Dedifferentiated amniotic fluid mesenchymal stem cell (primary cell): ENCODE measurements at regions not wholly inside any gene's neighbourhood (a gene's known extent, or its start where the extent isn't known, plus 50 kb on each side); places are given as distances from the start of the nearest gene placed in this dataset.
"Not testable (repeated sequence)": the region's sequence is repeated elsewhere in the genome, so short reads cannot be mapped to it uniquely, and the experiment has no call there.

ENCODE experiments used
- DNase-seq: peaks from one replicate; pipeline ENCODE4 v3.0.0-alpha.2; 2016; ENCODE audit errors: extremely low spot score

DNA sequence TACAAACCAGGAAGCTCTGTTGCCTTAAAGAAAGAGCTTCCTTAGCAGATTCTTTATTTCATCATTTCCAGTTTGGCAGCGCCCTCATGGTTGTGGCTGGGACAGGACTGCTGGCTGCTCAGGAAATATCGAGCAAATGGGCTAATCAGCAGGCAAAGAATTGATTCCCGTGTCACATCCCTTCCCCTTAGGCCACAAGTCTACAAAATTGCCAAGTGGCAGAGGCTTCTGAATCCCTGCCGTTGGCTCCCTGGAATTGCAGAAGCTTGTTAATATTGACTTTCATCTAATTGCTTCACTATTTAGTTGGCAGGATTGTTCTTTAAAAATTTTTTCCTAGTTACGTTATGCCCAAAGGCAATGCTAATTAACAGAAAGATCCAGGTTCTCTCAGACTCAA lies 456.3 kb upstream of the ERCC4 start:
- no peak for DNase-seq

DNA sequence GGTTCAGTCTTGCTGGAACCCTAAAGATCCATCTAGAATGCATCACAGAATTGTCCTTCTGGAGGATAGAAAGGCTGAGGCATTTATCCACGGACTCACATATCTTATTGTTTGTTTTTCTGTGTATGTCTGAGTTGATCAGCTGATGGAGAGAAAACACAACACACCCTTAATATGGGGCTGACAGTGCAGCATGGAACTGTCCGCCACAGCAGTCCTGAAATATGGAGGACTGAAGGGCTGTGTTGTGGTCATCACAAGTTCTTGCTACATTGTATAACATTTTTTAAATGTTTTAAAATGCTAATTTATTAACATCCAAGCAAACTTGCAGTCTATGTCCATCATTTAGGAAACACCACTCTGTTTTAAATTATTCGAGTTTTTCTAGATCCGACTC lies 448.9 kb upstream of the ERCC4 start:
- DNase-seq, result no peak

- DNase-seq, result no peak
Observed at GRCh38 chr16:13478991-13479390, 441.0 kb upstream of the ERCC4 start.

- no peak for DNase-seq
Observed at GRCh38 chr16:13479549-13479948, 440.4 kb upstream of the ERCC4 start.

DNA sequence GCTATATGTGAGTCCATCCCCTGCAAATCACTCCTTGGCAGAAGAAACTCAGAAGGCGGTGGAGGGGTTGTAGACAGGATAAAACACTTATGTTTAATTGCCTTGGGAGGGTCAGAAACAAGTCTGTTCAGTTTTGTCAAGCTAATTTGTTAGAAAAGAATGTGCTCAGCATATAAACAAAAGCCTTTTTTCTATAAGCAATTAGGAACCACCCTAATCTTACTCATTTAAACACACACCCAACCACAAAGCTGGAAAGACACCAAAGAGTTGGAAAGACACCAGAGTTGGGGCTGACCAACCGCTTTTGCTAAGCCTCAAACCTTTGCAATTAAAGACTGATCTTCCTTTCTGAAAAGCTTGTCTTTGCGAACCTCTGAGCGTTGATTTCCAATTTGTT lies 439.2 kb upstream of the ERCC4 start:
- no peak for DNase-seq

DNA sequence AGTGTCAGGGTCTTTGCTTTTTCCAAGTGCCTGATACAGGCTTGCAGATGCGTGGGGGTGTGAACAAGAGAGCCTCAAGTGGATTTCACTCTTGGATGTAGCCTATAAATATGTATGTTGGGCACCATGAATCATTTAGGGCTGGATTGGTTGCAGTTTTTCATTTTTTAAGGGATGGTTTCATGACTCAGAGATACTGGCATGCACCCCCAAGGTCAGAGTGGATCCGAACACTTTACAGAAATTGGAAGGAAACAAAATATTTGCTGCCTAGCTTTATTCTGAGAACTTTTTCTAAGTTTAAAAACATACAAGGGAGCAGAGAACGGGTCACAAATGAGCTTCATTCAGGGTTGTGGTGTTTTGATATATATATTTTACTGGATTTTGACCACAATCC lies 436.8 kb upstream of the ERCC4 start:
- no peak for DNase-seq

- not testable (repeated sequence) for DNase-seq
Observed at GRCh38 chr16:13489416-13489815, 430.5 kb upstream of the ERCC4 start.

DNA sequence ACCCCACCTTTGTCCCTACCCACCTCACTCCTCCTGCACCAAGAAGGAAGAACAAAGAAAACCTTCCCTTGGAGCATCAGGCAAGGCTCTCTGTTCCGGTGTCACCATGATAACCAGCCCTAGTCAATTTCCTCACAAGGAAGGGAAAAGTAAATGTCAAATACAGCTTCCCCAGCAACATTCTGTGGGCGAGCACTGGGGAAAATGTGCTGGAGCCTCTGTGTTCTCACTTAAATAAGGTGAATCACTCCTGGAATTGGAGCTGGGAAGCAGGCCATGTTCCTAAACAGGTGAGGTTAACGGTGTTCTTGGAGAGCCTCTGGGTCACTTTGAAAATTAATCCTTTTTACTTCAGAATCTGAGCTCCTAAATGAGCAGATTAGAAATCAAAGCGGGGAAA lies 427.9 kb upstream of the ERCC4 start:
- no peak for DNase-seq

DNA sequence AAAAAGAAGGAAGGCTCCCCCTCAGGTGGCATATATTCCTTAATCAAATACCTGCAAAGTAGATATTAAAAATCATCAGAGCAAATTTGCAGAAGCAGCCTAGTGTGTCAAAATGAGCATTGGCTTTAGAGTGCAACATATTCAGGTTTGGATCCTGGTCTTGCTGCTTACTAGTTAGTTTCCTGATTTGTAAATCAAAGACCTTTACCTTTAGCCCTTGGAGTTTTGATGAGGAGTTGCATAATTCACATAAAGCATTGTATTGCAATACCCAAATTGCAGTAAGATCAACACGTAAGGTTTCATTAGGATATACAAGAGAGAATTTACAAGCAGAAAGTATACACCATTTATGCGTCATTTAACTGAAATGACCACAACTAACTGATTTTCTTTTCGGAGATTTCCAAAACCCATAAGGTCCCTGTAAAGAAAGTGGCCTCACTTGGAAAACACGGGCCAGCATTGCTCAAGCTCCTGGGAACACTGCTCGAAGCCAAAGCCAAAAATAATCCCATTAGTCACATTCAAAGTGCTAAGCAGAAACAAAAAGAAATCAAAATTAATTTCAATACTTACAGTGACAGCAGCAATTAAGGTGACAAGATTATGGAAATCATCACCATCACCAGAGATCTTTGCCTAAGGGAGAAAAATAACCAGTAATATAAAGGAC lies 415.9 kb upstream of the ERCC4 start:
- no peak for DNase-seq

- no peak for DNase-seq
Observed at GRCh38 chr16:13507530-13507929, 412.4 kb upstream of the ERCC4 start.

DNA sequence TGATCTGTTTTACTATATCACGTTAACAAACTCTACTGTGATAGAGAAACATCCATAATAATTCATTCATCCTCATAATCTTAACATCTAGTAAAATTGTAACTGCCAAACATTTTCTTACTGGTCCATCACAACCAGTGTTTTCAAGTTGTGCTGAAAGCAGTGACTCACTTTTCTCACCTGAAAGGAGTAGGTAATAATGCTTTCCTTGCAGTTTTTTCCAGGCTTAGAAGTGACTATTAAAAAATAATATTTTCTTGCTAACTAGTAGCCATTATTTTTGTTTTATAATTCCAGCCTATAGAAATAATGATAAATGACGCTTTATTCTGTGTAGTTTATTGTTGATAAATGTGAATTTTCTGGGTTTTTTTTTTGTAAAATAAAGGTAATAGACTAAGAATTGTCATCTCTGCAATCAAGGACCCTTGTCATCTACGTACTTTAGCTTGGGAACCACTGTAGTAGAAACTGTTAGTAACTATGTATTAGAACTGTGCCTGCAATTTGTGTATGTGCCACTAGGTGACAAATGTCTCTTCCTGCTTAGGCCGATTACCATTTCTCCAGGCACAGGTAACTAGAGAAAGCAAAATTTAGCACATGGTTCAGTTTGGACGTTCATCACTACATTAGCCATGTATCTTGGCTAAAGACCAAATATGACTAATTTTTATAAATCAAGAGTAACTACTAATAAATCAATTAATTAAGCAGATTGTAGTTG lies 409.4 kb upstream of the ERCC4 start:
- DNase-seq, result no peak

DNA sequence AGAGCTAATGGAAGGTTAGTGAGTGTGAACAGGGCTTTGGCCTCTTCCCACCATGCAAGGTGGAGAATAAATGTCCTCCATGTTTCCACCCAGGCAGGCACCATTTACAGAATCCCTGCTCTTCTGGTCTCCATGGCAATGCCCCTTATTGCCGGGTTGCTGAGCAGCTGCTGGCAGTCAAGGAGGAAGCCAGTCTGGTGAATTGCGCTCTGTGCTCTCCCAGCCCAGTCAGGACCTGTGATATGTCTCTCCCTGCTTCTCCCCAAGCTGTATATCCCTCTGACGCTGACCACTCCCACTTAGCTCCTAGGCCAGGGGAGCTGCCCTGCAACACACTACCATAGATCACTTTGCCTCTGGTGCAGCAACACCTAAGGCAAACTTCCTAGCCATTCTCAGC lies 402.1 kb upstream of the ERCC4 start:
- no peak for DNase-seq

DNA sequence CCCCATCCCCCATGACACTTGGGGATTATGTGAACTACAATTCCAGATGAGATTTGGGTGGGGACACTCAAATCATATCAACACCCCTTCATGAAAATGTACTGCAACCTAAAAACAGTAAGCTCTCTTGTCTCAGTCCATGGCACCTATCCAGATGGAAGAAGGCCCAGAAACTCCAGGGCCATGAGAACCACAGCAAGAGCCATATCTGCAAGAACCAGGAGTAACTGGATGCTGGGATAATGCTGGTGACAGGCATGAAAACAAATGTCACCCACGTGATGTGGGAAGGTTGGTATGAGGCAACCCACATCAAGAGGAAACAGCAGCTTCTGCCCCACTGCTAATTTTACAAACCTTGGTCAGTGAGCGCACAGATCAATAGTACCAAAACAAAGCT lies 400.1 kb upstream of the ERCC4 start:
- no peak for DNase-seq

DNA sequence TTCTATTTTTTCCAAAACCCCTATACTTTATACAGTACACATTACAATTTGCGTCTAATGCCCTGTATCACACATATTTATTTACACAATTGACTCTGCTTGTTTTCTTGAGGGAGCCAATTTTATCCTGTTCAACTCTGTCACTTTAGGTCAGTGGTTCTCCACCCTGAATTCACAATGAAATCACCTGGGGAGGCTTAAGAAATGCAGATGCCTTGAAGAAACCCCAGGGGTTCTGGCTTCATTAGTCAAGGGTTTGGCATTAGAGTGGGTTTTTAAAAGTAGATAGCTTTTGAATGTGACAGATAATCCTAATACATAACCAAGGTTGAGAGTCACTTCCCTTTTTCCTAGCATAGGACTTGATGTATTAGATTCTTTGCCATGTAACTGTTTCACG lies 398.6 kb upstream of the ERCC4 start:
- DNase-seq, result no peak

DNA sequence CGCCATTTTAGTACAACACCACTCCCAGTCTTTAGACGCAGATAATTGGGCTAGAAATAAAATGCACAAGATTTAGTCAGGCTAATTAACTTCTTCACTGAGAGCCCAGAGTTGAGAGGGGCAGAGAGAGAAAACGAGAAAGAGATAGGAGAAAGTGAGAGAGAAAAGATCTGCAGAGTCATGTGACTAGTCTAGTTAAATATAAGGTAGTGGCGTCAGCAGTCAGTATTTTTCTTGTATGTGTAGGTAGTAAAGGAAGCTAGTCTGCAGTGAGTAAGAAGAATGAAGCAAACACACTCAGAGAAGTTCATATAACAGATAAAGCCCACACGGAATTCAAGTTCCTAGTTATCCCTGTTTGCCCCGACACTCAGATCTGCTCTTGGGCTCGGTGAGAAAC lies 392.6 kb upstream of the ERCC4 start:
- DNase-seq, result no peak

DNA sequence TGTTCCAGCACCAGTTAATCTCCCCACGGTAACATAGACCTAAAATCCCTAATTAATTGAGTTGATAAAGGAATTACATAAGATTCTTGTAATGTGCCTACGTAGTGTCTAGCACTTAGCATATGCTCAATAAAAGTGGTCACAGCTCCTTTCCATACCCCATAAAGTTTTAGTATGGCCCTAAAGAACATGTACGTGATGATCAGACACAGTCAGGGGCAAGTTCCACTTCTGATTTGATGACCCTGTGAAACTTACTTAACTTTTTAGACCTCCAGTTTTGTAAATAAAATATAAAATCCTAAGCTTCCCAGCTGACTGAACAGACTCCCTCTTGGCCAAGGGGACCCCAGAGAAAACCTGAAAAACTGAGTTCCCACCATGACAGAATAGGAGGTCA lies 391.3 kb upstream of the ERCC4 start:
- no peak for DNase-seq

DNA sequence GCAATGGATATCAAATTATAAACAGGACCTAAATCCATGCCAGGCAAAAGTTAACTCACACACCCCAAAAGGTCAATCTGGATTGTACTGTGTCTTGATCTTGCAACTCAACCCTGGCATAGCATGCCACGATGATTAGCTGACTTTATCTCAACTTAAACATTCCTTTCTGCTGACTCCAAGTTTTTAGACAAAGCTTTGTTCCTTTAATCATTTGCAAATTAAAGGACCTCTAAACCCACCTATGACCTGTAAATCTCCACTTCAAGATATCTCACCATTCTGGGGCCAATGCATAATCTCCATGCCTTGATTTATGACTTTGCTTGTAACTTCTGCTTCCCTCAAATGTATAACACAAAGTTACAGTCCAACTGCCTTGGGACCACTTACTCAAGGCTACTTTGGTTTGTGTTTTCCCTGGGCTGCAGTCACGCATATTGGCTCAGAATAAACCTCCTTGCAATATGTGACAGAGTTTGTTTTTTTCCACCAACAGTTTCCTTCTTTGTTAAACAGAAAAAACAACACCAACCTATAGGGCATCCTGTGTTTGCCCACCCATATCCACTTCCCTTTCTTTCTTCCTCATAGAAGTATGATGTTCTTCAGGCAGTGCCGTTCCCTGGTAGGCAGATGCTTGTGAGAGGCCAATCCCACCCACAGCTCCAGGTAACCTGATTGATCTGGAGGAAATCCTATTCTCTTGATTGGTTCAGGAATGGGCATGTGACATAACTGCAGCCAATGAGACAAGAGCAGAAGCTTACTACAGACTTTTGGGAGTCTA lies 390.6 kb upstream of the ERCC4 start:
- DNase-seq, result no peak

- DNase-seq, result no peak
Observed at GRCh38 chr16:13540771-13541170, 379.2 kb upstream of the ERCC4 start.

- no peak for DNase-seq
Observed at GRCh38 chr16:13542284-13542683, 377.7 kb upstream of the ERCC4 start.

- DNase-seq, result no peak
Observed at GRCh38 chr16:13543850-13544249, 376.1 kb upstream of the ERCC4 start.

DNA sequence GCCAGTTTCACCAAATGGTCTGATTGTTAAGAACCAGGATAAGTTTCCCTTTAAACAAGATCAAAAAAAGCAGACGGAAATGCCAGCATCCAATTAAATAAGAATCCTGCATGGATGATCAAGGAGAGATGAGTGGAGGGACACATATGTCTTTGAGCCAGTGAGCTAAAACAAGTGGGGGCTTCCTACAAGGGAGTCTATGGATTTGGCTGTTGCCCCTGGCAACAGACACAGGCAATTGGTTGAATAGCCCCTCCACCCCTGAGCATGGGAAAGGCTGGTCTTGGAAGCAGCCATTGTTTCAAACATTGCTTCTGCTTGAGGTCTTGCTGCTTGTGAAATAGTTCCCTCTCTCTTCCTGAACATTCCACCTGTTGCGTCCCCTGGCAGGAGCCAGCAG lies 374.7 kb upstream of the ERCC4 start:
- no peak for DNase-seq

DNA sequence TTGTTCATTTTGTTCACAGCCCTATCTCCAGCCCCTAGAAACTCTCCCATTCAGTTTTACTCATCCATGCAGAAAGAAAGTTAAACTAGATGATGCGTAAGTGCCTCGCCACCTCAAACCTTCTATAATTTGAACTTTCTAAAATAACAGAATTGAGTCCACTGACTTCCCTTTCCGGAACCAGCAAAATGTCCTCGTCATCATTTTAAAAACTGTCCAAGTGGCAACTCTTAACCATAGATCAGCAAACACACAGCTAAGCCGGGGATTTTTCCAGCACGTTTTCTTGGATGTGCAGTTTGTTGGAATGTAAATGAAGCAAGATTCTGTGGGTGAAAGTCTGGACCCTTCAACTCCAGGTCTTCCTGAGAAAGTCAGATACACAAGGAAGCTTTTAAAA lies 369.7 kb upstream of the ERCC4 start:
- DNase-seq, result no peak
